Panc1 (cell line): ENCODE measurements at regions not wholly inside any gene's neighbourhood (a gene's known extent, or its start where the extent isn't known, plus 50 kb on each side); places are given as distances from the start of the nearest gene placed in this dataset.

Source experiments
- ATAC-seq: fragments of 200-7000 bp; cut with Tn5 transposase; 2 replicates; pipeline ENCODE4 v1.9.1; 2020; ENCODE audit warnings: mild to moderate bottlenecking, moderate library complexity
- BruUV-seq: library from RNA; stranded (reverse); fragments of 400-500 nt; replicated peaks from 2 replicates; lab custom pipeline; 2021; lab: Mats Ljungman, UMichigan
- CTCF ChIA-PET: fragments of 300-600 bp; sonication (Branson Sonifier 250); formaldehyde crosslinking; loops from one replicate; lab custom pipeline; 2022; ENCODE audit warnings: antibody characterized with exemption; lab: Charles Lee
- POLR2A ChIA-PET: fragments of 300-600 bp; sonication (Branson Sonifier 250); formaldehyde crosslinking; loops from one replicate; lab custom pipeline; 2022; ENCODE audit warnings: antibody characterized with exemption; lab: Charles Lee
- DNase-seq: peaks from one replicate; pipeline ENCODE4 v3.0.0-alpha.2; 2010; ENCODE audit warnings: low read depth, low spot score
- H3K27ac ChIP-seq: 2 replicates; pipeline ENCODE4 v1.5.1; 2011; ENCODE audit warnings: mild to moderate bottlenecking, low read length, inconsistent platforms
- H3K27me3 ChIP-seq: fragments of 200-500 bp; sonication (Bioruptor generic); 2 replicates; pipeline ENCODE4 v1.6.0; 2014; ENCODE audit warnings: low read length, inconsistent platforms; ENCODE audit not compliant: control insufficient read depth, insufficient read depth
- H3K36me3 ChIP-seq: fragments of 200-500 bp; sonication (Bioruptor generic); 2 replicates; pipeline ENCODE4 v1.5.1; 2014; ENCODE audit warnings: inconsistent platforms, mild to moderate bottlenecking, low read length, moderate library complexity; ENCODE audit not compliant: control insufficient read depth, insufficient read depth
- H3K4me1 ChIP-seq: 2 replicates; pipeline ENCODE4 v1.5.1; 2011; ENCODE audit warnings: inconsistent platforms, mild to moderate bottlenecking, low read length, moderate library complexity; ENCODE audit not compliant: control insufficient read depth, insufficient read depth
- H3K4me3 ChIP-seq, 2 experiments: 2 replicates each; pipeline ENCODE4 v1.5.1; 2011 to 2012; ENCODE audit warnings: low read depth in 2 of 2, low read length in 2 of 2, mild to moderate bottlenecking in 2 of 2, inconsistent platforms in 1 of 2, moderate library complexity in 1 of 2
- H3K9me3 ChIP-seq: fragments of 200-500 bp; sonication (Bioruptor generic); 2 replicates; pipeline ENCODE4 v1.5.1; 2014; ENCODE audit warnings: low read depth, mild to moderate bottlenecking, inconsistent platforms, low read length, moderate library complexity; ENCODE audit not compliant: control insufficient read depth, insufficient read depth
- POLR2AphosphoS5 ChIP-seq: IDR thresholded peaks from 2 replicates; pipeline ENCODE4 v1.6.1; 2012; ENCODE audit warnings: mild to moderate bottlenecking, low read depth, low read length, moderate library complexity
- SIN3A ChIP-seq: IDR thresholded peaks from 2 replicates; pipeline ENCODE4 v1.6.1; 2012; ENCODE audit warnings: low read depth, mild to moderate bottlenecking, low read length, moderate library complexity, borderline replicate concordance; ENCODE audit not compliant: insufficient read depth
- TCF7L2 ChIP-seq: IDR thresholded peaks from 2 replicates; pipeline ENCODE4 v1.6.1; 2011; ENCODE audit warnings: mild to moderate bottlenecking, low read depth, low read length, inconsistent platforms
- in situ Hi-C: cut with HindIII; loops from 2 replicates; pipeline ENCODE4 v1.10.0; 2016; ENCODE audit warnings: low sequenced_read_pairs, low pct_unique_long_range_greater_than_20kb
- intact Hi-C: fragments of 100-400 bp; cut with micrococcal nuclease; formaldehyde crosslinking; loops from one replicate; pipeline ENCODE4 v1.10.0; 2022; ENCODE audit not compliant: unreplicated experiment
- TF ChIP-seq, protein P1 (sequence below): fragments of 450-650 bp; IDR thresholded peaks from 2 replicates; pipeline ENCODE4 v1.5.1; 2017; ENCODE audit warnings: mild to moderate bottlenecking
- TF ChIP-seq, protein P2 (sequence below), 2 experiments: IDR thresholded peaks; 2 replicates each; pipeline ENCODE4 v1.6.1; 2011 to 2012; ENCODE audit warnings: low read depth in 2 of 2, control low read depth in 1 of 2, low read length in 1 of 2, mild to moderate bottlenecking in 1 of 2, moderate library complexity in 1 of 2; ENCODE audit not compliant: insufficient read depth in 1 of 2

DNA sequence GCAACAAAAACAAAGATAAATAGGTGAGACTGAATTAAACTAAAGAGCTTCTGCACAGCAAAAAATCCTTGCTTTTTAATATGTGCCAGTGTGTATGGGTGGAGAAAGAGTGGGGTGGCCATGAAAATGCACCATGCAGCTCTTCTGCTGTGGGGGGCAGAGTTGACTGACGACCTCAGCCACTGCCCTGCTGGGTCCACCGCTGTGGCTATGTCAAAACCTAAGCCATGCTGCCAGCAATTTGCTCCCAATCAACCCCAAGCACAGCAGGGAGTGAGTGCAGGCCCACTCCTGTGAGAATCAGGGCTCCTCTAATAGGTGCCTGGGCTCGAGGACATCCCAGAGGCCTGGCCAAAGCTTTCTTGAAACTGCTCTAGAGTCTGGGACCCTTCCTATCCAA, 235.6 kb upstream of the RBBP8 start:
- H3K27ac ChIP-seq = no peak overlapping the region
- in situ Hi-C loops (no loop called here), intact Hi-C loops (no loop called here)
- no TSS peak for BruUV-seq
- TF ChIP-seq SIN3A = no peak
- no peak for TF ChIP-seq POLR2AphosphoS5
- TF ChIP-seq, protein P1, sequence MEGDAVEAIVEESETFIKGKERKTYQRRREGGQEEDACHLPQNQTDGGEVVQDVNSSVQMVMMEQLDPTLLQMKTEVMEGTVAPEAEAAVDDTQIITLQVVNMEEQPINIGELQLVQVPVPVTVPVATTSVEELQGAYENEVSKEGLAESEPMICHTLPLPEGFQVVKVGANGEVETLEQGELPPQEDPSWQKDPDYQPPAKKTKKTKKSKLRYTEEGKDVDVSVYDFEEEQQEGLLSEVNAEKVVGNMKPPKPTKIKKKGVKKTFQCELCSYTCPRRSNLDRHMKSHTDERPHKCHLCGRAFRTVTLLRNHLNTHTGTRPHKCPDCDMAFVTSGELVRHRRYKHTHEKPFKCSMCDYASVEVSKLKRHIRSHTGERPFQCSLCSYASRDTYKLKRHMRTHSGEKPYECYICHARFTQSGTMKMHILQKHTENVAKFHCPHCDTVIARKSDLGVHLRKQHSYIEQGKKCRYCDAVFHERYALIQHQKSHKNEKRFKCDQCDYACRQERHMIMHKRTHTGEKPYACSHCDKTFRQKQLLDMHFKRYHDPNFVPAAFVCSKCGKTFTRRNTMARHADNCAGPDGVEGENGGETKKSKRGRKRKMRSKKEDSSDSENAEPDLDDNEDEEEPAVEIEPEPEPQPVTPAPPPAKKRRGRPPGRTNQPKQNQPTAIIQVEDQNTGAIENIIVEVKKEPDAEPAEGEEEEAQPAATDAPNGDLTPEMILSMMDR = no peak
- no peak overlapping the region for H3K4me3 ChIP-seq
- ATAC-seq (no peak), DNase-seq (no peak)
- ChIA-PET POLR2A (no interaction called here), CTCF (no interaction called here)
- H3K4me1 ChIP-seq = no peaks in the 10 kb centered on the region
- H3K9me3 ChIP-seq = no peaks in the 10 kb centered on the region
- H3K36me3 ChIP-seq = no peaks in the 10 kb centered on the region
- H3K27me3 ChIP-seq = no peaks in the 10 kb centered on the region; the same call in 1 of the 2 replicates

DNA sequence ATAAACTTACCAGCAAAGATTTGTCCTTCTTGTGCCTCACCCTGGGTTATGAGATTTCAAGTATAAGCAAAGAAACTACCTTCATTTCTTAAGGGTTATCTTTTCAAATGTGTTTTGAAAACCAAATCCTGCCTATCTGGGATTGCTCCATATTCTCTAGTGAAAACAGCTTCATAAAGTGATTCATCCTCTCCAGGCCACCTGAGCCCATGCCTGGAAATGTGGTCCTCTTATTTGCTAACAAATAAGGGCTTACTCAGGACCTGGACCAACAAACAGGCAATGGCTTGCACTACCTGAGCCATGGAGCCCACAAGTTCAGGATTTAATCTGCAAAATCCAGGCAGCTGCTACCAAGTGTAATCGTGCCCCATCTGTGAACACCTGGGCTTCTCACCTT, 234.4 kb upstream of the RBBP8 start:
- in situ Hi-C loops (no loop called here), intact Hi-C loops (no loop called here)
- no peaks in the 10 kb centered on the region for H3K36me3 ChIP-seq
- ChIA-PET POLR2A (no interaction called here), CTCF (no interaction called here)
- H3K27me3 ChIP-seq = no peaks in the 10 kb centered on the region; the same call in 1 of the 2 replicates
- BruUV-seq = no TSS peak
- ATAC-seq = no peak
- H3K9me3 ChIP-seq = no peaks in the 10 kb centered on the region
- no peak overlapping the region for H3K27ac ChIP-seq
- no peak for DNase-seq
- TF ChIP-seq POLR2AphosphoS5 = no peak
- TF ChIP-seq, protein P2, sequence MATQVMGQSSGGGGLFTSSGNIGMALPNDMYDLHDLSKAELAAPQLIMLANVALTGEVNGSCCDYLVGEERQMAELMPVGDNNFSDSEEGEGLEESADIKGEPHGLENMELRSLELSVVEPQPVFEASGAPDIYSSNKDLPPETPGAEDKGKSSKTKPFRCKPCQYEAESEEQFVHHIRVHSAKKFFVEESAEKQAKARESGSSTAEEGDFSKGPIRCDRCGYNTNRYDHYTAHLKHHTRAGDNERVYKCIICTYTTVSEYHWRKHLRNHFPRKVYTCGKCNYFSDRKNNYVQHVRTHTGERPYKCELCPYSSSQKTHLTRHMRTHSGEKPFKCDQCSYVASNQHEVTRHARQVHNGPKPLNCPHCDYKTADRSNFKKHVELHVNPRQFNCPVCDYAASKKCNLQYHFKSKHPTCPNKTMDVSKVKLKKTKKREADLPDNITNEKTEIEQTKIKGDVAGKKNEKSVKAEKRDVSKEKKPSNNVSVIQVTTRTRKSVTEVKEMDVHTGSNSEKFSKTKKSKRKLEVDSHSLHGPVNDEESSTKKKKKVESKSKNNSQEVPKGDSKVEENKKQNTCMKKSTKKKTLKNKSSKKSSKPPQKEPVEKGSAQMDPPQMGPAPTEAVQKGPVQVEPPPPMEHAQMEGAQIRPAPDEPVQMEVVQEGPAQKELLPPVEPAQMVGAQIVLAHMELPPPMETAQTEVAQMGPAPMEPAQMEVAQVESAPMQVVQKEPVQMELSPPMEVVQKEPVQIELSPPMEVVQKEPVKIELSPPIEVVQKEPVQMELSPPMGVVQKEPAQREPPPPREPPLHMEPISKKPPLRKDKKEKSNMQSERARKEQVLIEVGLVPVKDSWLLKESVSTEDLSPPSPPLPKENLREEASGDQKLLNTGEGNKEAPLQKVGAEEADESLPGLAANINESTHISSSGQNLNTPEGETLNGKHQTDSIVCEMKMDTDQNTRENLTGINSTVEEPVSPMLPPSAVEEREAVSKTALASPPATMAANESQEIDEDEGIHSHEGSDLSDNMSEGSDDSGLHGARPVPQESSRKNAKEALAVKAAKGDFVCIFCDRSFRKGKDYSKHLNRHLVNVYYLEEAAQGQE (IDR thresholded peaks at IDR 0.05; ENCODE audit: insufficient read depth in 1 of 2, low read depth in 2 of 2, low read length in 1 of 2) = no peak
- no peak for TF ChIP-seq TCF7L2
- TF ChIP-seq SIN3A = no peak
- TF ChIP-seq, protein P1 = no peak
- no peaks in the 10 kb centered on the region for H3K4me1 ChIP-seq
- H3K4me3 ChIP-seq = no peak overlapping the region

DNA sequence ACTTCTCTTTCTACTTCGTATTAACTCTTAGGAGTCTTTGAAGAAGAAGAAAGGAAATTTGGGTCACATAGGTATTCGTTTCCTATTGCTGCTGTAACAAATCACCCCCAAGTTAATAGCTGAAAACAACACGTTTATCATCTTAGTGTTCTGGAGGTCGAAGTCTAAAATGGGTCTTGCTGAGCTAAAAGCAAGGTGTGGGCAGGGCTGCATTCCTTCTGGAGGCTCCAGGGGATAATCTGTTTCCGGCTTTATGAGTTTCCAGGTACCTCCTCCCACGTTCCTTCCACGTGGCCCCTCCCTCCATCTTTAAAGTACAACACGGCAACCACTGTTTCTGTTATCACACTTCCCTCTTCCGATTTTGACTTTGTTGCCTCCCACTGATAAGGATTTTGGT, 233.5 kb upstream of the RBBP8 start:
- H3K9me3 ChIP-seq = no peaks in the 10 kb centered on the region
- no TSS peak for BruUV-seq
- H3K27ac ChIP-seq = no peak overlapping the region
- H3K27me3 ChIP-seq = no peaks in the 10 kb centered on the region
- ATAC-seq (no peak), DNase-seq (no peak)
- H3K4me3 ChIP-seq = no peak overlapping the region
- no peaks in the 10 kb centered on the region for H3K4me1 ChIP-seq
- POLR2A ChIA-PET = no interaction called here
- intact Hi-C loops (loop anchor here (5.0 to 10.0 kb wide), 2 partner anchors 45 to 252 kb away; no protein-coding TSS in a partner anchor), in situ Hi-C loops (no loop called here)
- no peaks in the 10 kb centered on the region for H3K36me3 ChIP-seq
- TF ChIP-seq TCF7L2 (no peak), SIN3A (no peak), POLR2AphosphoS5 (no peak)
- TF ChIP-seq, protein P2 (IDR thresholded peaks at IDR 0.05; ENCODE audit: insufficient read depth in 1 of 2, low read depth in 2 of 2, low read length in 1 of 2) = no peak
- TF ChIP-seq, protein P1 = no peak
- CTCF ChIA-PET = no interaction called here
